RWPE2 (cell line): ENCODE measurements at regions not wholly inside any gene's neighbourhood (a gene's known extent, or its start where the extent isn't known, plus 50 kb on each side); places are given as distances from the start of the nearest gene placed in this dataset.

Source experiments
- ATAC-seq: fragments of 200-7000 bp; cut with Tn5 transposase; 3 replicates; pipeline ENCODE4 v1.9.1; 2021; ENCODE audit warnings: low read depth
- DNase-seq: peaks from one replicate; pipeline ENCODE4 v3.0.0-alpha.2; 2020; ENCODE audit warnings: low spot score
- H3K27ac ChIP-seq: fragments of 450-650 bp; 2 replicates; pipeline ENCODE4 v1.5.1; 2017; ENCODE audit warnings: mild to moderate bottlenecking; ENCODE audit not compliant: poor library complexity, severe bottlenecking
- H3K27me3 ChIP-seq: fragments of 250-450 bp; sonication (Bioruptor Pico); 2 replicates; pipeline ENCODE4 v1.5.1; 2021; ENCODE audit warnings: mild to moderate bottlenecking, moderate library complexity; ENCODE audit not compliant: insufficient read depth, poor library complexity, severe bottlenecking
- H3K36me3 ChIP-seq: fragments of 250-450 bp; sonication (Bioruptor Pico); 2 replicates; pipeline ENCODE4 v1.5.1; 2020; ENCODE audit warnings: low read depth, mild to moderate bottlenecking, moderate library complexity
- H3K4me1 ChIP-seq: fragments of 250-450 bp; sonication (Bioruptor Pico); 2 replicates; pipeline ENCODE4 v1.5.1; 2021; ENCODE audit warnings: mild to moderate bottlenecking, moderate library complexity; ENCODE audit not compliant: insufficient read depth, poor library complexity, severe bottlenecking
- H3K4me3 ChIP-seq: fragments of 250-450 bp; sonication (Bioruptor Pico); 2 replicates; pipeline ENCODE4 v1.5.1; 2021; ENCODE audit warnings: mild to moderate bottlenecking, moderate library complexity; ENCODE audit not compliant: severe bottlenecking
- H3K9me3 ChIP-seq: fragments of 250-450 bp; sonication (Bioruptor Pico); 2 replicates; pipeline ENCODE4 v1.5.1; 2021; ENCODE audit warnings: mild to moderate bottlenecking, moderate library complexity; ENCODE audit not compliant: severe bottlenecking
- TF ChIP-seq, protein P1 (sequence below): fragments of 450-650 bp; IDR thresholded peaks from one replicate; pipeline ENCODE4 v1.5.1; 2017; ENCODE audit warnings: mild to moderate bottlenecking, moderate library complexity; ENCODE audit not compliant: poor library complexity, severe bottlenecking

DNA sequence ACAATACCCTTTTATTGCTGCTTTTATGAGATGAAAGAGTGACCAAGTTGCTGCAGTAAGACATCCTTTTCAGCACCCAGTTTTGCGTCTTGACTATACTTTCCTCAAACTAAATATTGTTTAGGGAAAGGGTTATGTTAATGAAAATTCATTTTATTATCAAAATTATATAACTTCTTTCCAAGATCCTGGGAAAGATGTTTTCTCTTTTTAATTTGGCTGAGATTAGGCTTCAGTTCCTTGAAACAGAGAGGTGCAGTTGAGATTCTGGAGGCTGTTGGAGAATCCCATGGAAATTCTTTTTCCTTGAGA, 91.6 kb upstream of the KCNA3 start:
- H3K27me3 ChIP-seq = peaks cover 12% of the 10 kb centered on the region
- H3K27ac ChIP-seq = no peak overlapping the region
- H3K4me3 ChIP-seq = no peak overlapping the region
- no peaks in the 10 kb centered on the region for H3K9me3 ChIP-seq
- ATAC-seq (no peak), DNase-seq (no peak)
- H3K36me3 ChIP-seq = no peaks in the 10 kb centered on the region
- H3K4me1 ChIP-seq = peaks cover 7% of the 10 kb centered on the region
- TF ChIP-seq, protein P1, sequence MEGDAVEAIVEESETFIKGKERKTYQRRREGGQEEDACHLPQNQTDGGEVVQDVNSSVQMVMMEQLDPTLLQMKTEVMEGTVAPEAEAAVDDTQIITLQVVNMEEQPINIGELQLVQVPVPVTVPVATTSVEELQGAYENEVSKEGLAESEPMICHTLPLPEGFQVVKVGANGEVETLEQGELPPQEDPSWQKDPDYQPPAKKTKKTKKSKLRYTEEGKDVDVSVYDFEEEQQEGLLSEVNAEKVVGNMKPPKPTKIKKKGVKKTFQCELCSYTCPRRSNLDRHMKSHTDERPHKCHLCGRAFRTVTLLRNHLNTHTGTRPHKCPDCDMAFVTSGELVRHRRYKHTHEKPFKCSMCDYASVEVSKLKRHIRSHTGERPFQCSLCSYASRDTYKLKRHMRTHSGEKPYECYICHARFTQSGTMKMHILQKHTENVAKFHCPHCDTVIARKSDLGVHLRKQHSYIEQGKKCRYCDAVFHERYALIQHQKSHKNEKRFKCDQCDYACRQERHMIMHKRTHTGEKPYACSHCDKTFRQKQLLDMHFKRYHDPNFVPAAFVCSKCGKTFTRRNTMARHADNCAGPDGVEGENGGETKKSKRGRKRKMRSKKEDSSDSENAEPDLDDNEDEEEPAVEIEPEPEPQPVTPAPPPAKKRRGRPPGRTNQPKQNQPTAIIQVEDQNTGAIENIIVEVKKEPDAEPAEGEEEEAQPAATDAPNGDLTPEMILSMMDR = peak; percentile 45

DNA sequence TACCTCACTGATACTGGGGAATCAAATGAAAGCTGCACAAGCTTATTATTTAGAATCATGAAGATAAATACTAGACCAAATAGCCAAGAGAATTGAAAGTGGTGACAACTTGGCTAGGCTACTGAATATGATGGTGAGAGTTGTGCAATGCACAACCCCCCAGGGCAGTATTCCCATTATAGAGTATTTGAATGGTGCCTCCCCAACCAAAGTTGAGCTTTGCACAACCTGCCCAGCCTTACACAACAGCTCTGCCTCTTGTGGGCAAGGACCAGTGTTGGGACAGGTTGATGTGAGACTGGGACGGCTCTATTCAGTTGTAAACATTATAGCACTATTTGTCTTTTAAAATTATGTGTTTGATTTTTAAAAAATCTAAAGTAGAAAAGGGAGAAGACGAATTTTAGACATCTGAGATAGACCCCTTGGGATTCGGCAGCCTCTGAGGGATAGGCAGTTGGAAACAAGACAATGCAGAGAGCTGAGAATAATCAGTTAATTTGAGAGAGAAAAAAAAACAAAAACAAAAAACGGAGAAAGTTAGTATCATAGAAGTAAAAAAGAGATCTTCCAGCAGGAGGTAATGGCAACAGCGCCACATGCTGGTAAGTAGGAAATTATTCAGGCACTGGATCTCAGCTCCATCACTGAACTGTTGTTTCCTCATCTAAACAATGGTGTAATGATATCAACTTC, 91.0 kb upstream of the KCNA3 start:
- H3K4me1 ChIP-seq = peaks cover 2% of the 10 kb centered on the region
- peaks cover 12% of the 10 kb centered on the region for H3K27me3 ChIP-seq
- TF ChIP-seq, protein P1 = peak; percentile 84
- ATAC-seq = no peak
- no peak for DNase-seq
- no peak overlapping the region for H3K27ac ChIP-seq
- no peaks in the 10 kb centered on the region for H3K9me3 ChIP-seq
- no peak overlapping the region for H3K4me3 ChIP-seq
- H3K36me3 ChIP-seq = no peaks in the 10 kb centered on the region

DNA sequence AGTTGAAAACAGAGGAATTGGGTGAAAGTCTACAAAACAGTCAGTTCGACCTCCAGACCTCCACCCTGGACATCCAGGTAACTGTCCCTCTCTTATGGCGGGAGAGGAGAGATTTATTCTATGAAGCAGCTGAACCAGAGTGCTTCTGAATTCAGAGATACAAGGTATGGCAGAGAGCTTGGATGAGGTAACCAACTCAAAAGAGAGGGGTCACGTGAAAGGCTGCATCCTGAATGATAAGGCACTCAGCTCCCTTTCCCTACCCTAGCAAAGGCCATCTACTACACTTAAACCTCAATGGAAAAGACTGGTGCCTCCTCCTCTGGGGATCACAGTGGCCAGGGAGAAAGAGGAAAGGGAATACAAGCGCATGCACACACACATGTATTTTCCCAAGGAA, 88.4 kb upstream of the KCNA3 start:
- Histone ChIP-seq H3K27me3 (peaks cover 20% of the 10 kb centered on the region), H3K36me3 (no peaks in the 10 kb centered on the region), H3K4me1 (no peaks in the 10 kb centered on the region), H3K9me3 (no peaks in the 10 kb centered on the region), H3K27ac (no peak overlapping the region), H3K4me3 (no peak overlapping the region)
- ATAC-seq (no peak), DNase-seq (no peak)
- TF ChIP-seq, protein P1 = no peak

GRCh38 chr1:110760321-110760720, 85.6 kb upstream of the KCNA3 start:
- Histone ChIP-seq H3K27me3 (peaks cover 36% of the 10 kb centered on the region), H3K4me3 (no peak overlapping the region), H3K36me3 (no peaks in the 10 kb centered on the region), H3K9me3 (no peaks in the 10 kb centered on the region), H3K4me1 (no peaks in the 10 kb centered on the region), H3K27ac (no peak overlapping the region)
- no peak for DNase-seq
- TF ChIP-seq, protein P1 = no peak
- ATAC-seq = no peak

DNA sequence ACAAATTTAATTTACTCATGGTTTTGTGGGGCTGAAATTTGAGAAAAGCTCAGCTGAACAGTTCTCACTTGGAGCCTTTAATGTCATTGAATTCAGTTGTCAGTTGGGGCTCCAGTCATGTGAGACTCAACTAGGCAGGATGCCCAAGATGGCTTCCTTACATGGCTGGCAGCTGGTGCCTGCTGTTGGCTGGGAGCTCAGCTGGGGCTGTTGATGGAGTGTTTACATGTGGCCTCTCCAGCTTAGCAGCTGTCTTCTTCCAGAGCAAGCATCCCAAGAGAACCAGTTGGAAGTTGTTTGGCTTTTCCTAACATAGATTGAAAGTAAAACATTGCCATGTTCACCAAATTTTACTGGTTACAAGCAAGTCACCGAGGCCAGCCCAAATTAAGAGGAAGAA, 81.8 kb upstream of the KCNA3 start:
- no peak overlapping the region for H3K4me3 ChIP-seq
- DNase-seq (no peak), ATAC-seq (no peak)
- no peak overlapping the region for H3K27ac ChIP-seq
- H3K4me1 ChIP-seq = no peaks in the 10 kb centered on the region
- TF ChIP-seq, protein P1 = no peak
- H3K9me3 ChIP-seq = no peaks in the 10 kb centered on the region
- no peaks in the 10 kb centered on the region for H3K36me3 ChIP-seq
- H3K27me3 ChIP-seq = peaks cover 34% of the 10 kb centered on the region
